Inflammatory macrophage treated with lipopolysaccharide for 4 hours (primary cell): ENCODE measurements at regions not wholly inside any gene's neighbourhood (a gene's known extent, or its start where the extent isn't known, plus 50 kb on each side); places are given as distances from the start of the nearest gene placed in this dataset.
"Not testable (repeated sequence)": the region's sequence is repeated elsewhere in the genome, so short reads cannot be mapped to it uniquely, and the experiment has no call there.

Source experiments
- DNase-seq: peaks from one replicate; pipeline ENCODE4 v3.0.0-alpha.2; 2020

DNA sequence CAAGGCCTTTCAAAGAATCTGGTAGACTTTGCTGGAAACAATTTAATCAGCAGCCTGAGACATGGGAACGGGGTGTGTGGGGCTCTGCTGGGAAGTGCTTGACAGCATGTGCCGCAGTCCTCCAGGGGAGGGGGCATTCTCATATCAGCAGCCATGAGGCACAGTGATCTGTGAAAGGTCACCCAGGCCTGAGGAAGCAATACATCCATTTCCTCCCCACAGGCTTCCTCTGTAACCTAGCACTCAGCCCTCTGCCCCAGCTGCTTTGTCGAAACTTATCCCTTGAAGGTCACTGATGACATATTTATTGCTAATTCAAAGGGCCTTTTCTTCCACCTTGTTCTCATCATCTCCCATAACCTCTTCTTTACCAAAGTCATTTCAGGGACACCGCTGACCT, 103.3 kb downstream of the TNFAIP3 start:
- peak; percentile 40 for DNase-seq

DNA sequence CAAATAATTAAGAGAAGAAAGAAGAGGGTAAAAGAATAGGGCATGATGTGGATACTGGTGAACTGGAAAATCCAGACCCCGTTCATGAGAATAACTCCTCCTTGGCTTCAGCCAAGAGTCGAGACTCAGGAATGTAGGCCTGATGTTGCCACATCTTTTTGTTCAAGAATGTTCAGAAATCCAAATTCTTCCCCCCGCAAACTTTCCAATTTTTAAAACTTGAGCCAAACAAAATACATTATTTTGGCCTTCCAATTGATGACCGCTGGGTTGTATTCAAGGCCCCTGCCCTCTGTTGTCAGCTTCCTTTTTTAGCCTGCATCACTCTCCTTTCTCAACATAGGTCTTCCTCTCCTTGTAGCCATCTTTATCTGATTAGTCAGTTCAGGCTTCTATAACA, 106.1 kb downstream of the TNFAIP3 start:
- DNase-seq: peak; percentile 15

DNA sequence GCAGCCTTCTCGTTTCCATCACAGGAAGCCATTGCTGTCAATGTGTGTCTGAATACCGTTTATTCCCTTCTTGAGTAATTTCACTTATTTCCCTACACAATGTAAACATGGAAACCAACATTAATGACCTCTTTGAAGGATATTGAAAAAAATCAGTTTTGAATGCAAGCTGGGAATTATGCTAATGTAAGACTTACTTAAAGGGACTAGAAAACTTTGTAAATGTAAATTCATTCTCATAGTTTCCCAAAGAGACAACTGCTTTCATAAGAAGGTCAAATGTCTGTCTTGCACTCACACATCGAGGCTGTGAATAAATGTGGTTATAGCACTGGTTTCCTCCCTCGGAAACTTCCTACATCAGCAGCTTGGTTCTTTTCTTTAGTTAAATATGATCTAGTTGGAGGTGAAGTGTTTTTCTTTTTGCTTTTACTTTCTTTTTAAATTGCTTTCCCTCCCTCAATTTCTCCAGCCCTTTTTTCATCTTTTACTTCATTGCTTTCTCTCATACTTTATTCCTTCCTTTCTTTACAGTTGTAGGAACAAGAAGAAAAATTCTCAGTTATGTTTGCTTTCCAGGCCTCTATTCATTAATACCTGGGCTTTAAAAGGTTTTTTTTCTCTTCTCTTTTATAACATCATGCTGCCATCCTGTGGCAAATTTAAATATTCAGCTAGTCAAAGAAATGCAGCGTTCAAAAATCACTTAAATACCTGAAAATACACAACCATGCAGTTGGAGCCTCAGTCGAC, 108.3 kb downstream of the TNFAIP3 start:
- DNase-seq: peak; percentile 76

DNA sequence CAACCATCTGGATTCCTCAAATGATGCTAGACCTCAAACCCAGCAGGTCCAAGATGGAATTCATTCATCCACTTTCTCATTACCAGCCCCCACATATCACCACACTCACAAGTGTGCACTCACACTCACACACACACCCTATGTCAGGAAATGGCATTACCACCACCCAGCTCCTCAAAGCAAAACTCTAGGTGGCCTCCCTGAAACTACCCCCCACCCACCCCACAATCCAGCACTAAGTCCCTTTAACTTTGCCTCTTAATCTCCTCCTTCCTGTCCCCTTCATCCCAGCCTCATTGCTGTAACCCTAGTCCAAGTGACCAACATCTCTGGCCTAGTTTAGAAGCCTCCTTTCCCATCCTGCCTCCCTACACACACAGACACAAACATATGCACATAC, 109.4 kb downstream of the TNFAIP3 start:
- no peak for DNase-seq

DNA sequence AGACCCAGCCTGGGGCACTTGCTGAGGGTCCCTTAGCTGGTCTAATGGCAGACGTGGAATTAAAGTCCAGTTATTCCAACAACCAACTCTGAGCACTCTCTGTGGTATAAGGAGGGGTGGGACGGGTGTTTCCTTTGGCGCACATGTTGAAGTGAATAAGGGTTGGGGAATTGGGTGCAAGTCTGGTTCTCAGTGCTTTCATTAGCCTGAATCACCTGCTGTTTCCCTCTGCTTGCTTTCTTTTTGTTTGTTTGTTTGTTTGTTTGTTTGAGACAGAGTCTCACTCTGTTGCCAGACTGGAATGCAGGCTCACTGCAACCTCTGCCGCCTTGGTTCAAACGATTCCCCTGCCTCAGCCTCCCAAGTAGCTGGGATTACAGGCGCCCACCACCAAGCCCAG, 110.1 kb downstream of the TNFAIP3 start:
- DNase-seq: no peak

DNA sequence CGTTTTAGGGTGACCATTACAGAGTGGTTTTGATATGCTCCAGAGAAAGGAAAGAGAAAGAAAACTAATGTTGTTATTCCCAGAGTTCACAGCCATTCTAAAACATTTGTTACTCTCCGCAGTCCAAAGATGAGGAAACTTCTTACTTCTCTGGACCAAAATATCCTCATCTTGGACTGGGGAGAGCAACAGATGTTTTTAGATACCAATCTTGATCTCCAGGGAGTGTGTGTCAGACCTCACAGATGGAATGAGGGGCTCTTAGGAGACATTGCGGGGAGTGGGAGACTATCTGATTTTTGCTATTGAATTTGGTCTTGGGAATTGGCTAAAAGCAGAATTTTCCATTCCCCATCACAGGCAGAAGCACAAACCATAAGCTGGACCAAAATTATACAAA, 110.8 kb downstream of the TNFAIP3 start:
- no peak for DNase-seq

DNA sequence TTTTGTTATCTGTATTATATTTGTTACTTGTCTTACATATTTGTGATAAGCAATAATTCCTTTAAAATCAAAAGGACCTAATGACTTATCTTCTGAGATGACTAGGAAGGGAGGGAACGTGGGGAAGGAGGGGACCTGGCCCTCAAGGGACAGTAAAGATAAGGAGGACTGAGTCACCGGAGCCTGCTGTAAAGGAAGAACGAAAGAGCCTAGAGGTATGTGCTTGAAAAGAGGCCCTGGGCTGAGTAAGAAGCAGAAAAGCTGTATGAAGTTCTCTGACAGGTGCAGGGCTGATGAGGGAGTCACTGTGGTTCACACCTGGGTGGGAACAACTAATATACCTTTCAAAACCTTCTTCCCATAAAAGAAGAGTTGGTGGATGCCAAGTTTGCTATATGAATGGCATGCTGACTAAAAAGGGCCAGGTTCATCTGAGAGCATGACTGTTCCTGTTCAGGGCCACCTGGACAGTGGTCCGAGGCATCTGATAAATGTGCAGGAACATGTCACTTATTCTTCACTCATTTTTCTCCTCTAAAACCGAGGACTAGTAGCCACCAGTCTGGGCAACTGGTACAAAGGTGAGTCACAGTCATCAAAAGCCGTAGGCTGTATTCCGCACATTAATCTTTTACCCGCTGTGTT, 111.3 kb downstream of the TNFAIP3 start:
- DNase-seq: no peak

DNA sequence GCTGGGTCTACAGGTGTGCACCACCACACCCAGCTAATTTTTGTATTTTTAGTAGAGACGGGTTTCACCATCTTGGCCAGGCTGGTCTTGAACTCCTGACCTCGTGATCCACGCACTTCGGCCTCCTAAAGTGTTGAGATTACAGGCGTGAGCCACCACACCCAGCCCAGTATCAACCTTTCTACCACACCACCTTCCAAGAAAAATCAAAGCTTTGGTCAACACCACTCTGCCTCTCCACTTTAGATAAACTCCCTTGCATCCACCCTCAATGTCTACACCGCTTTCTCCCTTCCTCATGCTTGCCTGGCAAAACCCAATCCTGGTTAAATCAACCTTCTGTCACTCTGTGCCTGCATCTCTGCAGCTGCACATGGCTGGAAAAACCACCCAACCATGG, 112.2 kb downstream of the TNFAIP3 start:
- DNase-seq: not testable (repeated sequence)

DNA sequence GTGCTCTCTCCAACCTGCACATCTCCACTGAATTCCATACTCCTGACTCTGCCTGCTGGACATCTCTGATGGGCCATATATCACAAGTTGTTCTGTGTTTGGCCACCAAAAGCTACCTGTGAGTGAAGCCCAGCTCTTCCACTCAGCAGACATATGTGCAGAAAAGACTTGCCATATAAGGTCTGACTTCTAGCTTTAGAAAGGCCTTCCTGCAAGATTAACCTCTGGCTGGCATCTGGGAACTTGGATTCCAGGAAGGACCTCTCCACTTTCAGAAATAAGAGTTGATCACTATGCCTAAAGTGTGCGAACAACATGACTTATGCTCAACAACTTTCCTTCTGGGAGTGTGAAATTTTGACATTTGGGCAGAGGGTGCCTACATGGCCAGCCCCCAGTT, 113.7 kb downstream of the TNFAIP3 start:
- DNase-seq: no peak

DNA sequence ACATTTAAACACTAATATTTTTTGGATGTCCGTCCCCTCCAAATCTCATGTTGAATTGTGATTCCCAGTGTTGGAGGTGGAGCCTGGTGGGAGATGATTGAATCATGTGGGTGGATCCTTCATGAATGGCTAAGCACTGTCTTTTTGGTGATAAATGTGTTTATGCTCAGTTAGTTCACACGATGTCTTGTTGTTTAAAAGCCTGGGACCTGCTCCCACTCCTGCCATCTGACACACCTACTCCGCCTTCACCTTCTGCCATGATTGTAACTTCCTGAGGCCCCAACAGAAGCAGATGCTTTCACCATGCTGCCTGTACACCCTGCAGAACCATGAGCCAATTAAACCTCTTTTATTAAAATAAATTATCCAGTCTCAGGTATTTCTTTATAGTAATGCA, 114.7 kb downstream of the TNFAIP3 start:
- no peak for DNase-seq

DNA sequence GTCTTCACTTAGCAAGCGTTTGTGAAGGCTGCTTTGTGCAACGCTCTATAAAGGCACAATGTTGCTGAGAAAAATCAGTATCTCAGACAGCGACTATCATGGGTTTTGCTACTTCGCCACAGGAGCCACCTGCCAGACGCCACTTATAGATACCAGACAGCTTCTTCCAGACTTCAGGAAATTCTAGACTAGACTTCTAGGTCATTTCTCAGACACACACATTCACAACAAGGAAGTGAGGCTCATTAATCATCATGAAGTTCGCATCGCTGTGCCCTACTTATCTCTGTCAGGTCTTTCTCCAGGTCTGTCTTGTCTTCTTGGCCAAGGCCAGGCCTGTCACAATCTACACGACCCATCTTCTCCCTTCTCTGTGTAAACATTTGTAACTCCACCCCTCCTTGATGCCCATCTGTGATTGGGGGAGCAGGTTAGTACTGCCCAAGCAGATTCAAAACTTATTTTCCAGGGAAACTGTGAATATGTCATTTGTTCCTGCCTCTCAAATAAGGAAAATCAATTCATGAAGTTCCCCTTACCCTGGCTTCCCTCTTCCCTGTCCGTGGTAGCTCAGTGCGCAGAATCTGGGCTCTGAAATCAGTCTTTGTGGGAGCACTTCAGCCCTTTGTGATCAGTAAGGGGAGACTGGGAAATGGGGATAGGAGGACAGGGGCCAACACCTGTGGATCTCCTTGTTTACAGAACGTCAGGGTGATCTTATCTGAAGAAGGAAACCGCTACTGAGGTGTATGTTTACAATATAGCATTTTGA, 115.5 kb downstream of the TNFAIP3 start:
- DNase-seq: no peak

DNA sequence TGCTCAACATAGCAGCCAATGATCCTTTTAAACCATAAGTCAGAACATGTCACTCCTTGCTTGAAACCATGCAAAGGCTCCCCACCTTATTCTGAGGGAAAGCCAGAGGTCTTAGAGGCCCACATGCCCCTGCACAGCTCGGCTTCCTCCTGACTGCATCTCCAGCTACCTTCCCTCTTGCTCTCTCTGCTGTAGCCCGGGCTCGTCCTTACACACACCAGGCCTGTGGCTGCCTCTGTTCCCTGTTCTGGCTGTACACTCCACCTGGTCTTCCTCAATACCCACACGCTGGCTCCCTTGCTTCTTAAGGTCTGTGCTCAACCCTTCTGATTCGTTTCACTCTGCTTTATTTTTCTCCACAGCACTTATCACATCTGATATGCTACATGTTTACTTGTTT, 116.2 kb downstream of the TNFAIP3 start:
- no peak for DNase-seq

DNA sequence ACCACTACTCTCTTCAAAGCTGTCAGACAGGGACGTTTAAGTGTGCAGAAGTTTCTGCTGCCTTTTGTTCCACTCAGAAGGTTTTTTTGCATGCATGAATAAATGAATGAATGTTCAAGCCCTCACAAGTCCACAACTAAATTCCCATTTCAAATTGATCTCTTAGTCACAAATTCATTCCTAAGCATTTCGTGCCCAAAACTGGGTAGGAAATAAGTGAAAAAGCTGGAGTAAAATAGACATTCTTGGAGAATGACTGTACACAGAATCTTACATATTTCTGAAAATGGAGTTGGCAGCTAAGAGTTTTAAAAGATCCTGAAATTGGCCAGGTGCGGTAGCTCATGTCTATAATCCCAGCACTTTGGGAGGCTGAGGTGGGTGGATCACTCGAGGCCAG, 117.6 kb downstream of the PERP start:
- no peak for DNase-seq

DNA sequence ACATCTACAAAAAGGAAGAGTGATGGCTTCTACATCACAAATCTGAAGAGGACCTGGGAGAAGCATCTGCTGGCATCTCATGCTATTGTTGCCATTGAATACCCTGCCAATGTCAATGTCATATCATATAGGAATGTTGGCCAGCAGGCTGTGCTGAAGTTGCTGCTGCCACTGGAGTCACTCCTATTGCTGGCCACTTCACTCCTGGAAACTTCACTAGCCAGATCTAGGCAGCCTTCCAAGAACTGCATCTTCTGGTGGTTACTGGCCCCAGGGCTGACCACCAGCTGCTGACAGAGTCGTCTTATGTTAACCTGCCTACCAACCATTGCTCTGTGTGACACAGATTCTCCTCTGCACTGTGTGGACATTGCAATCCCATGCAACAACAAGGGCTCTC, 111.8 kb downstream of the PERP start:
- no peak for DNase-seq

DNA sequence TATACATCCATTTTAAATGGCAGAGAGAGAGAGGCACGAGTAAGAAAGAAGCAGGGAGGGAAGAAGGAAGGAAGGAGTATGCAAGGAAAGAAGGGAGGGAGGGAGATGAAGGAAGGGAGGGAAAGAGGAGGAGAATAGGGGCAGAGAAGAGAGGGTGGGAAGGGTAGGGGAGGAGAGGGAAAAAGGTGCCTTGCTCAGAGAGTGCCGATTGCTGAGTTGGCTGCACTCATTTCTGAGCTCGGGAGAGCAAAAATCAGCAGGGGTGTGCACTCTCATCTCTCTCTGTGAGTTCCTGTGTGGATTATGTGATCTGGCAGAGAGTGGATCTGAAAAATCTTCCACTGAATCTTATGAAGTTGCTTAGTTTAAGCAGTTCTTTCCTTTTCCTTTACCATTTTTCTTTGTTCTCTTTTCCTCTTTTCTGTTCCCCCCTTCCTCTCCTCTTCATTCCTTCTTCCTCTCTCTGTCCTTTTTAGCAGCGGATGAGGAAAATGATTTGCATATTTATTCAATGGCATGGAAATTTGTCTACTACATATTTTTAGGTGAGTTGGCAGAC, 108.7 kb downstream of the PERP start:
- DNase-seq: no peak

DNA sequence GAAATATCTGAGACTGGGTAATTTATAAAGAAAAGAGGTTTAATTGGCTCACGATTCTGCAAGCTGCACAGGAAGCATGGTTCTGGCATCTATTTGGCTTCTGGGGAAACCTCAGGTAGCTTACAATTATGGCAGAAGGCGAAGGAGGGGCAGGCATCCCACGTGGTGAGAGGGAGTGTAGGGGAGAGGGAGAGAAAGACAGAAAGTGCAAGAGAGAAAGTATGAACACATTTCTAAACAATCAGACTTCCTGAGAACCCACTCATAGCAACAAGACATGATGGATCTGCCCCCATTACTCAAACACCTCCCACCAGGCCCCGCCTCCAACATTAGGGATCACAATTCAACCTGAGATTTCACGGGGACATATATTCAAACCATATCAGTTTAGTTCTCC, 107.4 kb downstream of the PERP start:
- DNase-seq: no peak

DNA sequence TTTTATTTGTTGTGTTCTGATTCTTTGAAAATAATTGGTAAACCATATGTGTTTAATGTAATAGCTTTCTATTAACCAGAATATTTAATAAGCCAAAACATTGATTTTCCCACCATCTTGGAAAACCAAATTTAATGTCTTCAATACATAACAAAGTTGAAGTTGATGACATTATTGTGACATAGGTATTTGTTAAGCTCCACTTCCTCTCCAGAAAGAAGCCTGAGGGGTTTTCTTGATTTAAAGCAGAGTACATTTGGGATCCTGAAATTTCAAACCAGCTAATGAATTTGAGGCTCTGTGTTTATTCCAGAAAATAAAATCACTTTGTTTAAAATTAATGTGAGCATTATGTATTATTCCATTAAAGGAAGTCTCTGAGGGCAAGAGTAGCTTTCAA, 106.3 kb downstream of the PERP start:
- DNase-seq: peak; percentile 52

DNA sequence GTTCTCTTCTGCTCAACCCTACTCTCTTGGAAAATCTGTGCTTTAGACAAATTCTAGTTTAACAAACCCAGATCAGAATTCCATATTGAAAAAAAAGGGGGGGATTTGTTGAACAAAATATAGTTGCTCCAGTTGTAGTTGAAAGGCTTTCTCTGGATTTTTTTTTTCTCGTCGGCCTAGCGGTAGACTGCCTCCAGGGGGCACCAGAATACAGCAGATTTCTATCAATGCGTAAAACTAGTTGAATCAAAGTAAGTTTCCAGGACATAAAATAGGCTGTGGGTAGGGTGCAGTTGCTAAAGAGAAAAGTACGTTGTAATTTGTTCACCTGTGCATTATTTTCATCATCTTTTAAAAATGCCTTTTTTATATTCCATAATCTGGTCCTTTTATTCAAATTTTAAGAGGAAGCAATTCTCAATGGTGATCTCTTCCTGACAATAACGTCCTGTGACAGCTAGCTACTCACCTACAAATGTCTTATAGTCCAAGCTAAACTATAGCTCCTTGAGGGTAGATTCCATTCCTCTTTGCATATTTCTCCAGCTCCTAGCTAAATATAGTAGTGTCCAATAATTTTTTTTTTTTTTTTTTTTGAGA, 105.4 kb downstream of the PERP start:
- peak; percentile 55 for DNase-seq

DNA sequence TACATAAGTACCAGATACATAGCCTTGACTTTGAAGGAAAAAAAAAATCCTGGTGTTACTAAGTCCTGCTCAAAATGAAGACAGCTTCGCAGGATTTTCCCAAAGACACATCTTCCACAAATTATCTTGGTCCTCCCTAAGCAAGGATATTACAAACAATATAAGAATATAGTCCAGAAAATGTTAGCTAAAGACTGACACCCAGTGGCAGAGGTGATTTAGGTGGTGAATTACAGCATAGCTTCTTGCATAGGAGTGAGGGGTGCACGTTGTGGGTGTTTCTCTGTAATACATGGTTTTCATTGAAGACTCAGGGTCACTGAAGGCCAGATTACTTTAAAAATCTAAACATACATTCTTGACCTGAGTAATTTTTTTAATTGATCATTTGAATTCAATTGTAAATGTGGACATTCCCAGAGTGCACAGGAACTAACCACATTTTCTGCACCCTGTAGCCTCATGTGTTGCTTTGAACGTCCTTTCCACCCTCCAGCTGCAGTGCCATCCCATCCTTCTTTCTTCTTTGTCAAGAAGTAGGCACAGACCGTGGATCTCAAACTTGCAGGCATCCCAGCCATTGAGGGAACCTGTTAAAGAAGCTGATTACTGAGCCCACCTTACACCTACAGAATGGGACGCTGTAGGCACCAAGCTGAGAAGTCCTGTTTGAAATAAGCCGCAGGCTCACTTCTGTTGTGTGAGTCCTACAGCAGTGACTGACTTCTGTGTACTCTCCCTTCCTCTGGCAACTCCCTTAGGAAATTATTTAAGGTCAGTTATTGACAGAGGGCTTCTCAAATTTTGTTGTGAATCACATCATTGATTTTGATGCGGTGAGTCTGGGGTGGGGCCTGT, 102.6 kb downstream of the PERP start:
- DNase-seq: peak; percentile 63

DNA sequence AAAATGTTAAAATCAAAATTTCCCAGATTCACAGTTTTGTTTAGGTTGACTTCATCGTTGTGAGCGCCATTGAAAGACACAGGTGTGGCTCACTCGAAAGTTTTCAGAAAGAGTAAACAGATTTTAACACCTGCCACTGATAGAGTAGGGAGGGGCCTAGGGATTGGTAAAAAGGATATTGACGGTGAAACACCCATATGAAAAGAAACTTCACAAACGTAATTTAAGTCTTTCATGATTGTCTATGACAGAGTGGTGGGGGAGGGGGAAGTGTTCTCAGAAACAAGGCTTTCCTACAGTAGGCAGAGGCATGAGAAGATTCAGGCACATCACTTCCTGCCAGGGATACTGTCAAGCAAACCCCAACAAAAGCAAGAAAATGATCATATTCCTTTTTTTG, 101.4 kb downstream of the PERP start:
- DNase-seq: no peak

DNA sequence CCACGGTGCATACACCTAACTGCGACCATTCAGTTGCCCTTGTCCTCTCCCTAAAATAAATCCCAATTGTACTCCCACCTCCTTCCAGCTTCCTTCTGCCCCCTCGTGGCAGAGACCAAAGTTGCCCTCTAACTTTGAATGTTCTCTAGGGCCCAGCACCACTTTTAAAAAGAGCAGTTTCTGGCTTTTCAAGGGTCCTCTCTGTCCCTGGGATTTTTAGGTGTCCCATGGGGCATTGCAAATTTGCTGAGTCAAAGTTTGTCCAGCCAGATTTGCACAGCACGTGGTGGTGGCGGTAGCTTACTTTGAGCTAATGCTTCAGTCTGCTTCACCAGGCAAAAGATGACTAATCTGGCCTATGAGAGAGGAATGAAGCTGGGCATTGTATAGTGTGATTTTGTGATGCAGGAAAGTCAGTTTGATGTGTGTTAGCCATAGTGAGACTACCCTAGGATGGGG, 100.2 kb downstream of the PERP start:
- peak; percentile 36 for DNase-seq

DNA sequence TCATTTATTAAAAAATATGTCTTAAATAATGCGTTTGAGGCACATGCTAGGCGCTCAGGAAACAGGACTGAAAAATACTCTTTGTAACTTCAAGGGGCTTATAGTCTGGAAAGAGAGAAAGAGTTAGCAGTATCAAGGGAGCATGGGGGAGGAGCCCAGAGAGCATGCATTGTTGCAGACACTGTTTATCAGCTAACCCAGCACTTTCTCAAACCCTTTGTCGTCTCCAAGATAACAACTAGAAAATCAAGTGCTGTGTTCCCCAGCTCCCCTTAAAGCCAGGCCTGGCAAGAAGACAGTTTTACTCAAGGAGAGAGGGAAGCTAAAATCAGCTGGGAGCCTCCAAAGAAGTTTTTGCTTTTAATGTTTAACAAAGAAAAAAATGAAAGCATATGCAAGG, 98.4 kb downstream of the PERP start:
- no peak for DNase-seq
